ENCODE measurements at regions not wholly inside any gene's neighbourhood (a gene's known extent, or its start where the extent isn't known, plus 50 kb on each side); places are given as distances from the start of the nearest gene placed in this dataset.

GRCh38 chrX:69238114-69238886 lies 73.0 kb upstream of the PJA1 start:
- no peak for TF ChIP-seq POLR2A (IDR thresholded peaks at IDR 0.05)
- no peak for TF ChIP-seq CTCF (IDR thresholded peaks at IDR 0.05)
